ENCODE measurements at regions not wholly inside any gene's neighbourhood (a gene's known extent, or its start where the extent isn't known, plus 50 kb on each side); places are given as distances from the start of the nearest gene placed in this dataset.

- TF ChIP-seq CTCF (IDR thresholded peaks at IDR 0.05) (no peak), EP300 (IDR thresholded peaks at IDR 0.05) (no peak), POLR2AphosphoS5 (IDR thresholded peaks at IDR 0.05) (no peak)
These were observed 322.7 kb downstream of the ALG10 start for GRCh38 chr12:34344851-34345522.
